Coronary artery (tissue), 2 donors: ENCODE measurements at regions not wholly inside any gene's neighbourhood (a gene's known extent, or its start where the extent isn't known, plus 50 kb on each side); places are given as distances from the start of the nearest gene placed in this dataset.

ENCODE experiments used
- DNase-seq: peaks from one replicate; pipeline ENCODE4 v3.0.0-alpha.2; 2017; ENCODE audit warnings: low spot score
- H3K27ac ChIP-seq, 2 donors: fragments of 200-600 bp; sonication (generic); one replicate each; pipeline ENCODE4 v1.5.1; 2016 to 2019
- H3K4me3 ChIP-seq: fragments of 200-600 bp; sonication (generic); 2 replicates; pipeline ENCODE4 v1.5.1; 2016; ENCODE audit warnings: mild to moderate bottlenecking, moderate library complexity
- CTCF ChIP-seq: fragments of 200-600 bp; sonication (generic); IDR thresholded peaks from one replicate; pipeline ENCODE4 v1.5.1; 2019; ENCODE audit warnings: antibody characterized with exemption

GRCh38 chr12:17695495-17695894, 394.5 kb downstream of the RERGL start:
- Histone ChIP-seq H3K27ac (no peak overlapping the region), H3K4me3 (no peak overlapping the region)
- DNase-seq, result no peak
- TF ChIP-seq CTCF, result no peak

- Histone ChIP-seq H3K4me3 (no peak overlapping the region), H3K27ac (no peak overlapping the region)
- no peak for TF ChIP-seq CTCF
- no peak for DNase-seq
These were observed 398.6 kb downstream of the RERGL start for GRCh38 chr12:17691369-17691768.

- DNase-seq, result no peak
- no peak overlapping the region for H3K27ac ChIP-seq
- no peak overlapping the region for H3K4me3 ChIP-seq
- no peak for TF ChIP-seq CTCF
These were observed 409.8 kb downstream of the RERGL start for GRCh38 chr12:17680220-17680619.

- no peak for DNase-seq
- no peak overlapping the region for H3K4me3 ChIP-seq
- H3K27ac ChIP-seq, result no peak overlapping the region
- no peak for TF ChIP-seq CTCF
These were observed 423.2 kb downstream of the RERGL start for GRCh38 chr12:17666641-17667324.

- DNase-seq, result no peak
- Histone ChIP-seq H3K4me3 (no peak overlapping the region), H3K27ac (no peak overlapping the region)
- TF ChIP-seq CTCF, result no peak
These were observed 424.2 kb downstream of the RERGL start for GRCh38 chr12:17665839-17666238.

GRCh38 chr12:17661250-17661649, 428.7 kb downstream of the RERGL start:
- no peak for DNase-seq
- TF ChIP-seq CTCF, result no peak
- Histone ChIP-seq H3K4me3 (no peak overlapping the region), H3K27ac (no peak overlapping the region)

- Histone ChIP-seq H3K4me3 (no peak overlapping the region), H3K27ac (no peak overlapping the region)
- no peak for DNase-seq
- no peak for TF ChIP-seq CTCF
These were observed 437.6 kb downstream of the RERGL start for GRCh38 chr12:17652436-17652835.
